ENCODE measurements at regions not wholly inside any gene's neighbourhood (a gene's known extent, or its start where the extent isn't known, plus 50 kb on each side); places are given as distances from the start of the nearest gene placed in this dataset.

DNA sequence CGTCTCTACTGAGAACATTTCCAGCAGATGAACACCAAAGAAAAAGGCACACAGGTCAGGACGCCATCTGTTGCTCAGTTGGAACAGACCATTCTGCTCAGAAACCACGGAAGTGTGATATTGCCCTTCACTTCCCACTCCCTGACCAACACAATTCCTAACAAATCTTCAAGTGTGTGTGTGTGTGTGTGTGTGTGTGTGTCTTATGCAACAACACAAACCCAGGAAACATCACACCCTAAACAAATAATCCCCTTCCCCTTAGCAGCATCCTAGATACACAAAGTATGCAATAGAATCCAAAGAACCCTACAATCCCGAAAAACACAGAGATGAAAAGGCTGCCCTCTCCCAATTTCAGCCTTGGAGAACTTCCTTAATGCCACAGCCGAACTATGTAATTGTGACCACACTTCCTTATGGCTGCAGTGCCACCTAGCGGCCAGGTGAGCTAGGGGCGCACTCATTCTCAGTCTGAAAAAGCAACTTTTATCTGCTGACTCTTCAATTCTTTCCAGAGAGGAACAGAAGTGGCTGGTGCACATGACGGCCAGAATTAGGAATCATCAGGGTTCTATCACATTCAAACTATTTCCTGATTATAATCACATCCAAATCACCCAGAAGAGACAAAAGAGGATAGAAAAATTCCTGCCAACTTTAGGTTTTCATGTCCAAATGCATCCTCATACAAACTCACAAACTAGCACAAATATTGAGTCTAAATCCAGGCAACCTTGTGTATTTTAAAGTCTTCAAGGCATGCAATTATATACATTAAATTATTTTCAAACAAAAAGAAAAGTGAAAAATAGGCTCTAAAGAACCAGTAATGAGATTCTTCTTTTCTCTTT lies 164.9 kb downstream of the DHX15 start:
- TF ChIP-seq, protein P1, sequence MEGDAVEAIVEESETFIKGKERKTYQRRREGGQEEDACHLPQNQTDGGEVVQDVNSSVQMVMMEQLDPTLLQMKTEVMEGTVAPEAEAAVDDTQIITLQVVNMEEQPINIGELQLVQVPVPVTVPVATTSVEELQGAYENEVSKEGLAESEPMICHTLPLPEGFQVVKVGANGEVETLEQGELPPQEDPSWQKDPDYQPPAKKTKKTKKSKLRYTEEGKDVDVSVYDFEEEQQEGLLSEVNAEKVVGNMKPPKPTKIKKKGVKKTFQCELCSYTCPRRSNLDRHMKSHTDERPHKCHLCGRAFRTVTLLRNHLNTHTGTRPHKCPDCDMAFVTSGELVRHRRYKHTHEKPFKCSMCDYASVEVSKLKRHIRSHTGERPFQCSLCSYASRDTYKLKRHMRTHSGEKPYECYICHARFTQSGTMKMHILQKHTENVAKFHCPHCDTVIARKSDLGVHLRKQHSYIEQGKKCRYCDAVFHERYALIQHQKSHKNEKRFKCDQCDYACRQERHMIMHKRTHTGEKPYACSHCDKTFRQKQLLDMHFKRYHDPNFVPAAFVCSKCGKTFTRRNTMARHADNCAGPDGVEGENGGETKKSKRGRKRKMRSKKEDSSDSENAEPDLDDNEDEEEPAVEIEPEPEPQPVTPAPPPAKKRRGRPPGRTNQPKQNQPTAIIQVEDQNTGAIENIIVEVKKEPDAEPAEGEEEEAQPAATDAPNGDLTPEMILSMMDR (conservative IDR thresholded peaks at IDR 0.05; ENCODE audit: low read length): peak; percentile 97
- no peak for TF ChIP-seq EZH2phosphoT487 (IDR thresholded peaks at IDR 0.05; ENCODE audit: borderline replicate concordance, low read depth, low read length)
